Chondrocyte (in vitro differentiated cells): ENCODE measurements at regions not wholly inside any gene's neighbourhood (a gene's known extent, or its start where the extent isn't known, plus 50 kb on each side); places are given as distances from the start of the nearest gene placed in this dataset.
A peak's percentile ranks its signal among the peaks of the same experiment; 100 is the strongest.

ENCODE experiments used
- DNase-seq: peaks from one replicate; pipeline ENCODE4 v3.0.0; 2021; ENCODE audit warnings: mixed read lengths, low spot score
- H3K27ac Mint-ChIP-seq: one replicate; pipeline ENCODE4 v1.8.0; 2021; ENCODE audit warnings: mild to moderate bottlenecking, moderate library complexity, mixed read lengths; ENCODE audit not compliant: unreplicated experiment
- H3K27me3 Mint-ChIP-seq: 2 replicates; pipeline ENCODE4 v1.8.0; 2021; ENCODE audit warnings: low read depth, mixed read lengths
- H3K36me3 Mint-ChIP-seq: 2 replicates; pipeline ENCODE4 v1.8.0; 2021; ENCODE audit warnings: low read depth, mixed read lengths
- H3K4me1 Mint-ChIP-seq: 2 replicates; pipeline ENCODE4 v1.8.0; 2021; ENCODE audit warnings: low read depth, mild to moderate bottlenecking, mixed read lengths
- H3K4me3 Mint-ChIP-seq: one replicate; pipeline ENCODE4 v1.8.0; 2021; ENCODE audit warnings: mild to moderate bottlenecking, moderate library complexity, mixed read lengths; ENCODE audit not compliant: unreplicated experiment
- H3K9me3 Mint-ChIP-seq: 2 replicates; pipeline ENCODE4 v1.8.0; 2021; ENCODE audit warnings: low read depth, mixed read lengths
- TF ChIP-seq, protein P1 (sequence below): fragments of 200-600 bp; sonication (generic); IDR thresholded peaks from 2 replicates; pipeline ENCODE4 v1.5.0; 2021; ENCODE audit warnings: antibody characterized with exemption, mild to moderate bottlenecking, moderate library complexity

DNA sequence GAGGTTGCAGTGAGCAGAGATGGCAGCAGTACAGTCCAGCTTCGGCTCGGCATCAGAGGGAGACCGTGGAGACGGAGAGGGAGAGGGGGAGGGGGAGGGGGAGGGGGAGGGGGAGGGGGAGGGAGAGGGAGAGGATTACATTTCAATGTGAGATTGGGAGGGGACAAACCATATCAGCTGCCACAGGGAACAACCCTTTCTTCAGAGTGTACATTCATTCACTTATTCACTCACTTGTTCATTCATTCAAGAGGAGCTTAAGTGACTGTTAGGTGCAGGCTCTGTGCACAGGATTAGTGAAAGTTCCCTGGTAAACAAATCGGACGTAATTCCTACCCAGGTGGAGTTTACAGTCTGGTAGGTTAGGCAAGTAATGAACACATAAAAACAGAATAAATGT is 65.6 kb upstream of the MEDAG start:
- TF ChIP-seq, protein P1, sequence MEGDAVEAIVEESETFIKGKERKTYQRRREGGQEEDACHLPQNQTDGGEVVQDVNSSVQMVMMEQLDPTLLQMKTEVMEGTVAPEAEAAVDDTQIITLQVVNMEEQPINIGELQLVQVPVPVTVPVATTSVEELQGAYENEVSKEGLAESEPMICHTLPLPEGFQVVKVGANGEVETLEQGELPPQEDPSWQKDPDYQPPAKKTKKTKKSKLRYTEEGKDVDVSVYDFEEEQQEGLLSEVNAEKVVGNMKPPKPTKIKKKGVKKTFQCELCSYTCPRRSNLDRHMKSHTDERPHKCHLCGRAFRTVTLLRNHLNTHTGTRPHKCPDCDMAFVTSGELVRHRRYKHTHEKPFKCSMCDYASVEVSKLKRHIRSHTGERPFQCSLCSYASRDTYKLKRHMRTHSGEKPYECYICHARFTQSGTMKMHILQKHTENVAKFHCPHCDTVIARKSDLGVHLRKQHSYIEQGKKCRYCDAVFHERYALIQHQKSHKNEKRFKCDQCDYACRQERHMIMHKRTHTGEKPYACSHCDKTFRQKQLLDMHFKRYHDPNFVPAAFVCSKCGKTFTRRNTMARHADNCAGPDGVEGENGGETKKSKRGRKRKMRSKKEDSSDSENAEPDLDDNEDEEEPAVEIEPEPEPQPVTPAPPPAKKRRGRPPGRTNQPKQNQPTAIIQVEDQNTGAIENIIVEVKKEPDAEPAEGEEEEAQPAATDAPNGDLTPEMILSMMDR = no peak
- no peak overlapping the region for H3K27ac Mint-ChIP-seq
- no peaks in the 10 kb centered on the region for H3K36me3 Mint-ChIP-seq

DNA sequence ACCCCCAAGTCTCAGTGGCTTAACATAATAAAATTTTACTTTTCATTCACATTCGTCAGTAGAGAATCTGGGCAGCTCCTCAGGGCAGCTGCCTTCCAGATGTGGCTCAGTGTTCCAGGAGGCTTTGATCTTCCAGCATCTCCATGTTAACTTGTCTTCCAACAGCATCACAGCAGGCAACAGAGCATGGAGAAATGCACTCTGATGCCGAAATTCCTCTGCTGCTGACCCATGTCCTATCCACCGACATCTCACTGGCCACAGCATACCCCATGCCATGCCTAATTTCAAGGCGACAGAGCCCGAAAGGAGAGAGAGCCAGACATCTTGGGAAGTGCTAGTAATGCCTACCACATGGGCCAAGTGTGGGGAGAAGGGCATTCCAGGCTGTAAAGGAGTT is 64.9 kb upstream of the MEDAG start:
- no peak overlapping the region for H3K27ac Mint-ChIP-seq
- H3K27me3 Mint-ChIP-seq = no peaks in the 10 kb centered on the region
- no peak for DNase-seq
- no peak overlapping the region for H3K4me3 Mint-ChIP-seq
- no peaks in the 10 kb centered on the region for H3K9me3 Mint-ChIP-seq
- TF ChIP-seq, protein P1 = no peak
- H3K4me1 Mint-ChIP-seq = peaks cover 8% of the 10 kb centered on the region
- H3K36me3 Mint-ChIP-seq = no peaks in the 10 kb centered on the region

More for the DNA sequence above, 65.6 kb upstream of the MEDAG start:
- no peaks in the 10 kb centered on the region for H3K27me3 Mint-ChIP-seq
- DNase-seq = no peak
- peaks cover 7% of the 10 kb centered on the region for H3K4me1 Mint-ChIP-seq
- no peaks in the 10 kb centered on the region for H3K9me3 Mint-ChIP-seq
- no peak overlapping the region for H3K4me3 Mint-ChIP-seq

DNA sequence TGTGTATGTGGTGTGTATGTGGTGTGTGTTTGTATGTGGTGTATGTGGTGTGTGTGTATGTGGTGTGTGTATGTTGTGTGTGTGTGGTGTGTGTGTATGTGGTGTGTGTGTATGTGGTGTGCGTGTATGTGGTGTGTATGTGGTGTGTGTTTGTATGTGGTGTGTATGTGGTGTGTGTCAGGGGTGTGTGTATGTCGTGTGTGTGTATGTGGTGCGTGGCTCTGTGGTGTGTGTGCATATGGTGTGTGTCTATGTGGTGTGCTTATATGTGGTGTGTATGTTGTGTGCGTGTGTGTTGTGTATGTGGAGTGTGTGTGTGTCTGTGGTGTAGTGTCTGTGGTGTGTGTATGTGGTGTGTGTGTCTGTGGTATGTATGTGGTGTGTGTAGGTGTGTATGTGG is 62.5 kb upstream of the MEDAG start:
- Mint-ChIP-seq H3K4me1 (peaks cover 26% of the 10 kb centered on the region), H3K27ac (no peak overlapping the region), H3K9me3 (no peaks in the 10 kb centered on the region), H3K4me3 (no peak overlapping the region), H3K27me3 (no peaks in the 10 kb centered on the region), H3K36me3 (no peaks in the 10 kb centered on the region)
- no peak for DNase-seq
- TF ChIP-seq, protein P1 = no peak

DNA sequence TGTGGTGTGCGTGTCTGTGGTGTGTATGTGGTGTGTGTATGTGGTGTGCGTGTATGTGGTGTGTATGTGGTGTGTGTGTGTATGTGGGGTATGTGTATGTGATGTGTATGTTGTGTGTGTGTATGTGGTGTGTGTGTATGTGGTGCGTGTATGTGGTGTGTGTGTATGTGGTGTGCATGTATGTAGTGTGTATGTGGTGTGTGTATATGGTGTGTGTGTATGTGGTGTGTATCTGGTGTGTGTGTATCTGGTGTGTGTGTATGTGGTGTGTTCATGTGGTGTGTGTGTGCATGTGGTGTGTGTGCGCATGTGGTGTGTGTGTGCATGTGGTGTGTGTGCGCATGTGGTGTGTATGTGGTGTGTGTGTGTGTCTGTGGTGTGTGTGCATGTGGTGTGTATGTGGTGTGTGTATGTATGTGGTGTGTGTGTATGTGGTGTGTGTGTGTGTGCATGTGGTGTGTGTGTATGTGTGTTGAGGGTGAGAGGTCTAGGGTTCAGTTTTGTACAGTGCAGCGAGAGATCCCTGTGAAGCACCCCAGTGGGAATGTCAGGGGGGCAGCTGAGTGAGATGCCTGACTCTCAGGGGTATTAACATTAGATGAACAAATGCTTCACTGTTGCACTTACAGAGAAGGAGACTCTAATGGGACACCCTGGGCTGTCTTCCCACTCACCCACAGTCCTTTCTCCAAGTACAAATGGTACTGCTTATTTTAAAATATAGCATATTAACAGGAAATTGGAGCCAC is 61.3 kb upstream of the MEDAG start:
- Mint-ChIP-seq H3K36me3 (no peaks in the 10 kb centered on the region), H3K4me1 (peaks cover 33% of the 10 kb centered on the region), H3K27ac (no peak overlapping the region), H3K9me3 (no peaks in the 10 kb centered on the region), H3K4me3 (no peak overlapping the region), H3K27me3 (no peaks in the 10 kb centered on the region)
- TF ChIP-seq, protein P1 = no peak
- DNase-seq = no peak

DNA sequence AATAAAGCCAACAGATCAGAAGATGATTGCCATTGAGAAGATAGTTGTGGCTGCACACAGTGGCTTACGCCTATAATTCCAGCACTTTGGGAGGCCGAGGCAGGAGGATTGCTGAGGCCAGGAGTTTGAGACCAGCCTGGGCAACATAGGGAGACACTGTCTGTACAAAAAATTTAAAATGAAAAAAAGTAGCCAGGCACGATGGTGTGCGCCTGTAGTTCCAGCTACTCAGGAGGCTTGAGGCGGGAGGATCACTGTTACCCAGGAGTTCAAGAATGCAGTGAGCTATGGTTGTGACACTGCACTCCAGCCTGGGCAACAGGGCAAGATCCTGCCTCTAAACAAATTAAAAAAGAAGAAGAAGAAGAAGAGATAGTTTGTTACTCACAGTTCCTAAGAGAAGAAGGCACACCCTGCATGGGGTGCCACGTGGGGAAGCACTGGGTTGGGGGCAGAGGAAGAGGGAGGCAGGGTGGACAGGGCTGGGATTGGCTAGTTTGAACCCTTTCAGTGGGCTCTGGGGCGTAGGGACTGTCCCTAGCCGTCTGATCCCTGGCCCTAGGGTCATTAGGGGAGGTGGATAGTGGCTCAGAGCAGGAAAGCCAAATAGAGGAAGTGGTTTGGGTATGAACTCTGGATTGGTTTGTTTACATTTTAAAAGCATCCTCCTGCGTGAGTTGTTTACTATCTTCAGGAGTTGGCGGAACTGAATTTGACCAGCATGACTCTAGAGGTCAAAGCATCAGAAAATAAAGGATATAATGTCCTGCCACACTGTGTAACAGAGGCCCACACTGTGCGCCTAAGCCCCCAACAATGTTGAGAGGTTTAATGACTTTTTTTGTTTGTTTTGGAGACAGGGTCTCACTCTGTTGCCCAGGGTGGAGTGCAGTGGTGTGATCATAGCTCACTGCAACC is 60.5 kb upstream of the MEDAG start:
- TF ChIP-seq, protein P1 = no peak
- H3K9me3 Mint-ChIP-seq = peaks cover 4% of the 10 kb centered on the region
- no peaks in the 10 kb centered on the region for H3K36me3 Mint-ChIP-seq
- H3K27ac Mint-ChIP-seq = peak overlapping the region; percentile 10
- no peak overlapping the region for H3K4me3 Mint-ChIP-seq
- H3K27me3 Mint-ChIP-seq = no peaks in the 10 kb centered on the region
- no peak for DNase-seq
- H3K4me1 Mint-ChIP-seq = peaks cover 38% of the 10 kb centered on the region
